ENCODE measurements at regions not wholly inside any gene's neighbourhood (a gene's known extent, or its start where the extent isn't known, plus 50 kb on each side); places are given as distances from the start of the nearest gene placed in this dataset.

DNA sequence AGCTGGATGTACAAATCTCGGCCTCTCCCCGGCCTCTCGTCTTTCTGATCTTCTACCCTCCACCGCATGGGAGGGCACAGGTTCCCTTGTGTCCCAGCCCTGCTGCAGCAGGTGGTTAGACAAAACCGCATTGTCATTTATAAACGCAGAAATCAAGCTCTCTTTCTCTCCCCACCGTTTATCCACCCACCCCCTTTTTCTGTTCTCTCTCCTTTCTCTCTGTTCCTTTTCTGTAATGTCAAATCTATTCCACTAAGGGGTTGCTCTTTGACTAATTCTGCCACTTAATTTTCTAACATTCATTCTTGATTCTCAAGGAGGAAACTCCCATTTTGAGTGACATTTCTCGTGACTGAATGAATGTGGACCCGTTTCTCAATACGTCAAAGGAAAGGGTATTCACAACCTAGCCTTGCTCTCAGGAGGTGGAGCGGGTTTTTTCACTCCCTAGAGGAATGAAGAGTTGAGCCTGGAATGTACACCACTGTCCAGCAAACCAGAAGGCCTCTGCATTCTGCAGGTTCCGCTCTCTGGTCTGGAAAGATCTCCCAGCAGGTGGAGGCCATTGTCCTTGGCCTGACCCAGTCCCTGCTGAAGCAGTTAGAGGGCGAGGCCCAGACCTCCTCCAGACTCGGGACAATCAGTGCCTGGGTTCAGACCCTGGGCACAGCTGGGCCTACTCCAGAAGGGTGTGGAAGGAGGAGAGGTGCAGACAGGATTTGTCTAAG lies 70.9 kb upstream of the ENPP6 start:
- no peaks in the 10 kb centered on the region for H3K36me3 ChIP-seq
- WGBS, 2 donors, result 60 to 72% methylated on average over 12 to 13 of the region's 14 CpGs
- H3K4me1 ChIP-seq, result peaks cover 0 to 30% (median 8%) of the 10 kb centered on the region in 4 donors
- H3K27me3 ChIP-seq, result no peaks in the 10 kb centered on the region
- H3K27ac ChIP-seq, result peak overlapping the region in 1 of 4 donors; percentile 50
- no peaks in the 10 kb centered on the region for H3K9me3 ChIP-seq
- no peak overlapping the region for H3K4me3 ChIP-seq
- peak in 1 of 2 donors; percentile 3 for DNase-seq (ENCODE audit: low spot score in 2 of 2)
- TF ChIP-seq POLR2A (IDR thresholded peaks at IDR 0.05) (no peak), EP300 (IDR thresholded peaks at IDR 0.05) (no peak)
- TF ChIP-seq, protein P1, sequence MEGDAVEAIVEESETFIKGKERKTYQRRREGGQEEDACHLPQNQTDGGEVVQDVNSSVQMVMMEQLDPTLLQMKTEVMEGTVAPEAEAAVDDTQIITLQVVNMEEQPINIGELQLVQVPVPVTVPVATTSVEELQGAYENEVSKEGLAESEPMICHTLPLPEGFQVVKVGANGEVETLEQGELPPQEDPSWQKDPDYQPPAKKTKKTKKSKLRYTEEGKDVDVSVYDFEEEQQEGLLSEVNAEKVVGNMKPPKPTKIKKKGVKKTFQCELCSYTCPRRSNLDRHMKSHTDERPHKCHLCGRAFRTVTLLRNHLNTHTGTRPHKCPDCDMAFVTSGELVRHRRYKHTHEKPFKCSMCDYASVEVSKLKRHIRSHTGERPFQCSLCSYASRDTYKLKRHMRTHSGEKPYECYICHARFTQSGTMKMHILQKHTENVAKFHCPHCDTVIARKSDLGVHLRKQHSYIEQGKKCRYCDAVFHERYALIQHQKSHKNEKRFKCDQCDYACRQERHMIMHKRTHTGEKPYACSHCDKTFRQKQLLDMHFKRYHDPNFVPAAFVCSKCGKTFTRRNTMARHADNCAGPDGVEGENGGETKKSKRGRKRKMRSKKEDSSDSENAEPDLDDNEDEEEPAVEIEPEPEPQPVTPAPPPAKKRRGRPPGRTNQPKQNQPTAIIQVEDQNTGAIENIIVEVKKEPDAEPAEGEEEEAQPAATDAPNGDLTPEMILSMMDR (IDR thresholded peaks at IDR 0.05), result no peak

DNA sequence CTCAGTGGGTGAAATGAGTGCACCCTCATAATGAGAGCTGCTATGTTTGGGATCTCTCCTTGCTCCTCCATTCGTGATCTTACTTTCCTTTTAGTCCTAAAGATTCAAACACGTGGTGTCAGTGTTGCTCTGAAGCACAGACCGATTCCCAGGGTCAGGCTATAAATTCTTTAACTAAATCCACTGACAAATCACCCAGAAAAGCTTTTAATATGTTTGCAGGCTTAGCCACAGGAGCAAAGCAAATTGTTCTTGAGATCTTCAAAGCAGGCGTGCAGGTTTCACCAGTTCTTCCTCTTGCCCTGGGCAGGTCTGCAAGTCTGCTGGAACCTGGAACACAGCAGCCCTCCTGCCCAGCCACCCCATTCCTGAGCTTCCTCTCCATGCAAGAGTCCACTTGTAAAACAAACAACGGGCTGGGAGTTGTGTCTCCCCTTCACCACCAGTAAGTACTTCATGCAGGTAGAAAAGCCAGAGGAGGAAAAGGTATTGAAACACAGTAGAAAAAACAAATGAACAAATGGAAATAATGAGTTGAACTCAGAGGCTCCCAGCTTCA lies 70.1 kb upstream of the ENPP6 start:
- peak in 1 of 2 donors; percentile 25 for DNase-seq (ENCODE audit: low spot score in 2 of 2)
- TF ChIP-seq EP300 (IDR thresholded peaks at IDR 0.05) (peak in 1 of 2 donors; percentile 35), POLR2A (IDR thresholded peaks at IDR 0.05) (no peak)
- TF ChIP-seq, protein P1 (IDR thresholded peaks at IDR 0.05), result peak in 2 of 5 experiments; percentile 15 to 35

DNA sequence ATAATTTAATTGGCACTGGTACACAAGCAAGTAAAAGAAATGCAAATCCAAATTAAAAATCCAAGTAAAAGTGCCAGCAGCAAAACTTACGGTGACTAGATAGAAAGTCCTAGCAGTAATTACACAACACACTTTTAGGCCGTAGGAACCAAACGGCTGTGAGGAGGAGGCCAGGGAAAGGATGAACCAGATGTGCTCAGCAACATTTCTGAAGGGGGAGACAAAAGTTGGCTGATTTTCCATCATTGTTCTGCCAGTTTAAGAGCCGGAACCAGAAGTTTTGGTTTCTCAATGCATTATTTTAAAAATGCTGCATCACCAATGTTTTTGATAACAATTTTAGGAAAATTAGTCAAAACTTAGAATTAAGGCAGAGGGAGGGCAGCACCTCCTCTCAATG lies 68.7 kb upstream of the ENPP6 start:
- Histone ChIP-seq H3K36me3 (no peaks in the 10 kb centered on the region), H3K9me3 (no peaks in the 10 kb centered on the region), H3K4me1 (peaks cover 0 to 42% (median 14%) of the 10 kb centered on the region in 4 donors), H3K27me3 (no peaks in the 10 kb centered on the region), H3K27ac (no peak overlapping the region), H3K4me3 (no peak overlapping the region)
- TF ChIP-seq POLR2A (IDR thresholded peaks at IDR 0.05), result no peak
- TF ChIP-seq, protein P1 (IDR thresholded peaks at IDR 0.05), result no peak
- 50 to 55% methylated on average over 4 of the region's 4 CpGs for WGBS, 2 donors
- peak in 1 of 2 donors; percentile 5 for DNase-seq (ENCODE audit: low spot score in 2 of 2)

More for the DNA sequence above, 70.1 kb upstream of the ENPP6 start:
- Histone ChIP-seq H3K4me1 (peaks cover 0 to 28% (median 10%) of the 10 kb centered on the region in 4 donors), H3K4me3 (no peak overlapping the region), H3K36me3 (no peaks in the 10 kb centered on the region), H3K27me3 (no peaks in the 10 kb centered on the region), H3K9me3 (no peaks in the 10 kb centered on the region), H3K27ac (peak overlapping the region in 1 of 4 donors; percentile 50)
- WGBS, 2 donors, result 24 to 29% methylated on average over 5 of the region's 5 CpGs

DNA sequence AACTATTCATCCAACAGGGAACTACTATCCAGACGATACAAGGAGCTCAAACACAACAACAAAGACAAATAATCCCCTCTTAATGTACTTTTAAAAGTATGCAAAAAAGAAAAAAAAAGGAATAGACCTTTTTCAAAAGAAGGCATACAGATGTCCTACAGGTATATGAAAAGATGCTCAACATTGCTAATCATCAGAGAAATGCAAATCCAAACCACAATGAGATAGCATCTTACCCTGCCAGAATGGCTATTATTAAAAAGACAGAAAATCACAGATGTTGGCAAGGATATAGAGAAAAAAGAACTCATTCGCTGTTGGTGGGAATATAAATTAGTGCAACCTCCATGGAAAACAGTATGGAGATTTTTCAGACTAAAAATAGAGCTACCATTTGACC lies 67.1 kb upstream of the ENPP6 start:
- WGBS, 2 donors, result 81 to 85% methylated on average over 2 of the region's 2 CpGs
- H3K4me1 ChIP-seq, result peaks cover 0 to 58% (median 18%) of the 10 kb centered on the region in 4 donors

GRCh38 chr4:184284336-184284690 lies 66.6 kb upstream of the ENPP6 start:
- WGBS, 2 donors, result 92 to 94% methylated on average over 8 of the region's 8 CpGs
- Histone ChIP-seq H3K4me3 (no peak overlapping the region), H3K27me3 (no peaks in the 10 kb centered on the region), H3K36me3 (no peaks in the 10 kb centered on the region), H3K27ac (peak overlapping the region in 2 of 4 donors; percentile 67 to 76), H3K9me3 (no peaks in the 10 kb centered on the region), H3K4me1 (peaks cover 0 to 62% (median 18%) of the 10 kb centered on the region in 4 donors)
- TF ChIP-seq, protein P1 (IDR thresholded peaks at IDR 0.05), result no peak
- TF ChIP-seq POLR2A (IDR thresholded peaks at IDR 0.05) (no peak), EP300 (IDR thresholded peaks at IDR 0.05) (no peak)
- DNase-seq (ENCODE audit: low spot score in 2 of 2), result no peak

More for the DNA sequence above, 67.1 kb upstream of the ENPP6 start:
- H3K9me3 ChIP-seq, result no peaks in the 10 kb centered on the region
- no peak overlapping the region for H3K4me3 ChIP-seq
- DNase-seq (ENCODE audit: low spot score in 2 of 2), result no peak
- TF ChIP-seq, protein P1 (IDR thresholded peaks at IDR 0.05), result no peak
- TF ChIP-seq POLR2A (IDR thresholded peaks at IDR 0.05), result no peak
- no peak for TF ChIP-seq EP300 (IDR thresholded peaks at IDR 0.05)
- H3K27ac ChIP-seq, result no peak overlapping the region
- H3K36me3 ChIP-seq, result no peaks in the 10 kb centered on the region
- H3K27me3 ChIP-seq, result no peaks in the 10 kb centered on the region
